Thyroid gland (tissue), 4 donors: ENCODE measurements at regions not wholly inside any gene's neighbourhood (a gene's known extent, or its start where the extent isn't known, plus 50 kb on each side); places are given as distances from the start of the nearest gene placed in this dataset.

ENCODE experiments used
- CTCF ChIP-seq, 6 experiments: fragments of 200-600 bp in 3 of 6; fragments of 450-650 bp in 3 of 6; sonication (generic) in 3 of 6; IDR thresholded peaks; one replicate each; pipeline ENCODE4 v1.5.1; 2016 to 2019; ENCODE audit warnings: antibody characterized with exemption in 6 of 6, mild to moderate bottlenecking in 2 of 6, inconsistent platforms in 1 of 6, moderate library complexity in 1 of 6
- POLR2A ChIP-seq, 2 donors: fragments of 450-650 bp; IDR thresholded peaks; one replicate each; pipeline ENCODE4 v1.6.1; 2017; ENCODE audit warnings: antibody characterized with exemption in 2 of 2, mild to moderate bottlenecking in 2 of 2, moderate library complexity in 1 of 2

- TF ChIP-seq CTCF (IDR thresholded peaks at IDR 0.05) = no peak
- no peak for TF ChIP-seq POLR2A (IDR thresholded peaks at IDR 0.05)
These were observed 159.5 kb upstream of the RNPC3 start for GRCh38 chr1:103365860-103366569.
